Right lobe of liver (tissue), 6 donors: ENCODE measurements at regions not wholly inside any gene's neighbourhood (a gene's known extent, or its start where the extent isn't known, plus 50 kb on each side); places are given as distances from the start of the nearest gene placed in this dataset.

Experiments used
- ATAC-seq, 4 donors: fragments of 200-7000 bp; cut with Tn5 transposase; one replicate each; pipeline ENCODE4 v1.9.1; 2020; ENCODE audit warnings: mild to moderate bottlenecking in 4 of 4, moderate library complexity in 4 of 4
- DNase-seq, 3 donors: peaks; one replicate each; pipeline ENCODE4 v3.0.0-alpha.2; 2020
- H3K27ac ChIP-seq, 3 donors: fragments of 200-600 bp; one replicate each; pipeline ENCODE4 v1.8.0; 2022
- H3K27me3 ChIP-seq, 2 donors: fragments of 200-600 bp; one replicate each; pipeline ENCODE4 v1.8.0; 2022
- H3K36me3 ChIP-seq, 4 donors: fragments of 200-600 bp; sonication (generic) in 1 of 4; one replicate each; pipeline versions ENCODE4 v1.5.1 to v1.8.0; 2017 to 2022; ENCODE audit warnings: control low read depth in 1 of 4
- H3K4me1 ChIP-seq, 4 donors: fragments of 200-600 bp; sonication (generic) in 1 of 4; one replicate each; pipeline versions ENCODE4 v1.5.1 to v1.8.0; 2017 to 2022; ENCODE audit warnings: control low read depth in 1 of 4
- H3K4me3 ChIP-seq, 3 donors: fragments of 200-600 bp; one replicate each; pipeline ENCODE4 v1.8.0; 2022
- H3K9me3 ChIP-seq, 4 donors: fragments of 200-600 bp; sonication (generic) in 1 of 4; one replicate each; pipeline versions ENCODE4 v1.5.1 to v1.8.0; 2017 to 2022; ENCODE audit warnings: control low read depth in 1 of 4
- POLR2A ChIP-seq: fragments of 450-650 bp; IDR thresholded peaks from one replicate; pipeline ENCODE4 v1.6.1; 2017; ENCODE audit warnings: antibody characterized with exemption, mild to moderate bottlenecking
- WGBS: methylation state at CpG from one replicate; pipeline ENCODE4 v1.1.6; 2018; ENCODE audit warnings: low coverage, low lambda C conversion rate; ENCODE audit not compliant: insufficient coverage; ENCODE audit errors: missing lambda C conversion rate; 5-methylcytosine and 5-hydroxymethylcytosine counted together
- intact Hi-C, 2 donors: fragments of 100-400 bp; cut with DNase I; formaldehyde crosslinking; loops; one replicate each; pipeline versions ENCODE4 v1.11.2 to v1.14.1; 2022
- TF ChIP-seq, protein P1 (sequence below), 4 donors: fragments of 200-600 bp in 3 of 4; fragments of 450-650 bp in 1 of 4; IDR thresholded peaks; one replicate each; pipeline versions ENCODE4 v1.5.1 to v1.8.0; 2016 to 2022; ENCODE audit warnings: antibody characterized with exemption in 4 of 4, mild to moderate bottlenecking in 2 of 4
- donor health status: DM: no; HTN: yes; CAD: no.
- donor health status: DM: no; HTN: no; CAD: no.
- donor health status: DM: no; HTN: no; CAD: no.
- donor health status: DM: no; HTN: yes; CAD: no.
- donor health status: DM: no; HTN: yes; CAD: no.

DNA sequence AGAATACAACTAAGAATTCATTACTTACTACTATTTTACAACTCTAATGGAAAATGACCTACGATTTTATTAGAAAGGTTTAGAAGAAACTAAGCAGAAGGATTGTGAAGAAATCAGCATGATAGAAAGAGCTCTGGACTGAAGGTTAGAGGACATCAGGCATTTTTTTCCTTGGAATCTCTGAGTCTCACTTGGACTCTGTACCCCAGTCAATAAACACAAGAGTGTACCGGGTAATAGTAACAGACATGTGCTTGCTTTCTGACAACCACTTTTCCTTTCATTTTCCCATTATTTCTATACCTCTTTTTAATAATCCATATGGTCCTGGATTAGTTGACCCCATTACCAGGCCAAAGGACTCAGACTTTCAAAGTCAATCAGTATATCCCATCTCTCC, 1240.9 kb upstream of the LRRTM3 start:
- no peak for ATAC-seq
- 76% methylated on average over 2 of the region's 2 CpGs for WGBS
- H3K4me3 ChIP-seq: no peak overlapping the region
- no peaks in the 10 kb centered on the region for H3K4me1 ChIP-seq
- TF ChIP-seq POLR2A: no peak
- TF ChIP-seq, protein P1, sequence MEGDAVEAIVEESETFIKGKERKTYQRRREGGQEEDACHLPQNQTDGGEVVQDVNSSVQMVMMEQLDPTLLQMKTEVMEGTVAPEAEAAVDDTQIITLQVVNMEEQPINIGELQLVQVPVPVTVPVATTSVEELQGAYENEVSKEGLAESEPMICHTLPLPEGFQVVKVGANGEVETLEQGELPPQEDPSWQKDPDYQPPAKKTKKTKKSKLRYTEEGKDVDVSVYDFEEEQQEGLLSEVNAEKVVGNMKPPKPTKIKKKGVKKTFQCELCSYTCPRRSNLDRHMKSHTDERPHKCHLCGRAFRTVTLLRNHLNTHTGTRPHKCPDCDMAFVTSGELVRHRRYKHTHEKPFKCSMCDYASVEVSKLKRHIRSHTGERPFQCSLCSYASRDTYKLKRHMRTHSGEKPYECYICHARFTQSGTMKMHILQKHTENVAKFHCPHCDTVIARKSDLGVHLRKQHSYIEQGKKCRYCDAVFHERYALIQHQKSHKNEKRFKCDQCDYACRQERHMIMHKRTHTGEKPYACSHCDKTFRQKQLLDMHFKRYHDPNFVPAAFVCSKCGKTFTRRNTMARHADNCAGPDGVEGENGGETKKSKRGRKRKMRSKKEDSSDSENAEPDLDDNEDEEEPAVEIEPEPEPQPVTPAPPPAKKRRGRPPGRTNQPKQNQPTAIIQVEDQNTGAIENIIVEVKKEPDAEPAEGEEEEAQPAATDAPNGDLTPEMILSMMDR (IDR thresholded peaks at IDR 0.05): no peak
- H3K27ac ChIP-seq: no peak overlapping the region
- H3K27me3 ChIP-seq: no peaks in the 10 kb centered on the region
- no peaks in the 10 kb centered on the region for H3K9me3 ChIP-seq
- intact Hi-C loops: no loop called here
- H3K36me3 ChIP-seq: no peaks in the 10 kb centered on the region
- DNase-seq: no peak

DNA sequence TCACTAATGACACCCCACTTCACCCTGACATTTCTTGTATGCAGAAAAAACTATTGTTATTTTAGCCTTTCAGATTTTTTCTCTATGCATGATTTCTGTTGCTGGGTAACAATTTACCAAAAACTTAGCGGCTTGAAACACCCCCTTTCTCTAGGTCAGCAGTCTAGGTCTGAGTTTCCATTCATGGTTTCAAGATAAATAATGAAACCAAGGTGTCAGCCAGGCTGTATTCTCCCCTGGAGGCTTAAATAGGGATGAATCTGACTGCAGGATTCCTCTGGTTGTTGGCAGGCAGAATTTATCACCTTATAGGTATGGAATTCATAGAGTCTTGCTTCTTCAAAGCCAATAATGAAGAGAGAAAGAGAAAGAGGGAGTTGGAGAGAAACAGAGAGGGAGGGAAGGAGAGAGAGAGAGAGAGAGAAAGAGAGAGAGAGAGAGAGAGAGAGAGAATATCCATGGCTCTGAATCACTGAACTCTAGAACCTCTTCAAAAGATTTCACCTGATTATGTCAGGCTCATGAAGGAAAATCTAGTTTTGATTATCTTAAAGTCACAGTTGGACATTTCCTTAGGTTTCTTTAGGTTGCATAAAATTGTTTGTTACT, 1224.6 kb upstream of the LRRTM3 start:
- WGBS: 60% methylated on average over 1 of the region's 1 CpG
- intact Hi-C loops: no loop called here

DNA sequence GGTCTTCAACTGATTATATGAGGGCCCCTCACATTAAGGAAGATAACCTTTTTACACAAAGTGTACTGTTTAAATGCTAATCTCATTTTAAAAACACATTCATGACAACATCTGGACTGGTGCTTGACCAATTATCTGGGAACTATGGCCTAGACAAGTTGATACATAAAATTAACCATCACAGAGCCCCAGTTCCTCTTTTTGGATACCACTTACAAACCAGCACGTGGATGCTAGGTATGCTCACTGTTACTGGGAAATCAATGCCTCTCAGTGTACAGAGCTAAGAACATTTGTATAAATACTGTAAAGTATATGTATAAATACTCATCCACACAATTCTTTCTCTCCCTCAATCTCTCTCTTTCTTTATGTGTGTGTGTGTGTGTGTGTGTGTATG, 1217.8 kb upstream of the LRRTM3 start:
- Histone ChIP-seq H3K36me3 (no peaks in the 10 kb centered on the region), H3K9me3 (no peaks in the 10 kb centered on the region), H3K27me3 (no peaks in the 10 kb centered on the region), H3K4me3 (no peak overlapping the region), H3K27ac (no peak overlapping the region), H3K4me1 (no peaks in the 10 kb centered on the region)
- WGBS: 69% methylated on average over 1 of the region's 1 CpG
- DNase-seq (no peak), ATAC-seq (no peak)
- intact Hi-C loops: no loop called here
- TF ChIP-seq, protein P1 (IDR thresholded peaks at IDR 0.05): no peak
- no peak for TF ChIP-seq POLR2A

More for the DNA sequence above, 1224.6 kb upstream of the LRRTM3 start:
- no peak for ATAC-seq
- no peak for DNase-seq
- no peak overlapping the region for H3K4me3 ChIP-seq
- no peaks in the 10 kb centered on the region for H3K36me3 ChIP-seq
- no peaks in the 10 kb centered on the region for H3K27me3 ChIP-seq
- no peak for TF ChIP-seq POLR2A
- TF ChIP-seq, protein P1 (IDR thresholded peaks at IDR 0.05): no peak
- H3K4me1 ChIP-seq: no peaks in the 10 kb centered on the region
- H3K9me3 ChIP-seq: no peaks in the 10 kb centered on the region
- no peak overlapping the region for H3K27ac ChIP-seq

DNA sequence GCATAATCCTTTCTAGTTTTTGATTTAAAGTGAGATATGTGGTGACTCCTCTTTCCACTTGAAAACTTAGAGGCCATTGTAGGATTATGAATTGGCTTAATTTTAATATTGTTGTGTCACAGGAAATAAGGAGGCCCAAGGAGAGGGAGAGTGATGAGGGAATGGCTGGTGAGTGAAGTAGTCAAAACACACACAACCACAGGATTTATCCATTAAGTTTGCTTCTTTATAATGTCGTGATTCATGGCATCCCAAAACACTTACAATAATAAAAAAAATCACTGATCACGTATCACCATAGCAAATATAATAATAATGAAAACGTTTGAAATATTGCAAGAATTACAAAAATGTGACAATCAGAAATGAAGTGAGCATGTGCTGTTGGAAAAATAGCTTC, 1215.5 kb upstream of the LRRTM3 start:
- intact Hi-C loops: no loop called here
- WGBS: 69% methylated on average over 3 of the region's 3 CpGs
- no peaks in the 10 kb centered on the region for H3K36me3 ChIP-seq
- ATAC-seq (no peak), DNase-seq (no peak)
- TF ChIP-seq, protein P1 (IDR thresholded peaks at IDR 0.05): no peak
- no peak for TF ChIP-seq POLR2A
- no peak overlapping the region for H3K27ac ChIP-seq
- H3K4me3 ChIP-seq: no peak overlapping the region
- no peaks in the 10 kb centered on the region for H3K27me3 ChIP-seq
- no peaks in the 10 kb centered on the region for H3K9me3 ChIP-seq
- H3K4me1 ChIP-seq: no peaks in the 10 kb centered on the region

DNA sequence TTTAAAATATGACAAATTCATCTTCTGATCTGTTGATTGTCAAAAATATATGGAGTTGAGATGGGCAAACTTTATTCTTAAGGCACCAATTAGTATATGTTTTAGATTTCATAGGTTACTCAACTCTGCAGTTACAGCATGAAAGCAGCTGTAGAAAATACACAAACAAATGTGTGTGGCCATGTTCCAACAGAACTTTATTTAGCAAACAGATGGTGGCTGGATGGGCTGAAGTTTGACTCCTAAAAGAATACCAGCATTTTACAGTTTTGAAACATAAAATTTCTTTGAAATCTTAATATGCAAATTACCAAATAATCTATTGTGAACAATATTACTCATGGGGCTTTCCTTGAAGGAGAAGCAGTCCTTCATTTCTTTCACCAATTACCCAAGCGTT, 1206.0 kb upstream of the LRRTM3 start:
- DNase-seq (no peak), ATAC-seq (peak in 1 of 4 donors; percentile 48)
- Histone ChIP-seq H3K36me3 (no peaks in the 10 kb centered on the region), H3K4me1 (no peaks in the 10 kb centered on the region), H3K4me3 (no peak overlapping the region), H3K9me3 (no peaks in the 10 kb centered on the region), H3K27ac (no peak overlapping the region), H3K27me3 (no peaks in the 10 kb centered on the region)
- no peak for TF ChIP-seq POLR2A
- TF ChIP-seq, protein P1 (IDR thresholded peaks at IDR 0.05): no peak
- 78% methylated on average over 1 of the region's 1 CpG for WGBS
- intact Hi-C loops: no loop called here
